ENCODE measurements at regions not wholly inside any gene's neighbourhood (a gene's known extent, or its start where the extent isn't known, plus 50 kb on each side); places are given as distances from the start of the nearest gene placed in this dataset.

DNA sequence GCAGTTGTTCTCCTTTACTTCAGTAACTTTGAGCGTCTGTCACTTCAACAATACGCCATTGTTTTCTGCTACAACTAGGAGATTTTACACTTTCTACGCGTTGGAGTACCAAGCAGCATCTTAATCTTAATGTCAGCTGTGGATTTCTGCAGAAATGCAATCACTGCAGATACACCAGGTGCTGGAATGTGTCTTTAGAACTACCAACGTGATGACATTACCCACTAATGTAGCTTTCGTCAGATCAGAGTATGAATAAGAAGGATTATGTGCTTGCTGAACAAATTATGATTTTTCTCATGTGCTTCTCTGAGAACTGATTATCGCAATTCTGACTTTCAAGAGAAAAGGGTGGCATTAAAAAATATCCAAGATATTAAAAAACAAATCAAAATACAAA, 77.5 kb upstream of the CNTN3 start:
- Mint-ChIP-seq H3K4me3 (no peak overlapping the region), H3K36me3 (ENCODE audit: insufficient read depth in 1 of 3, low read depth in 3 of 3) (no peaks in the 10 kb centered on the region; a peak in 1 of 7 replicates), H3K4me1 (no peaks in the 10 kb centered on the region), H3K27ac (no peak overlapping the region), H3K9me3 (no peaks in the 10 kb centered on the region), H3K27me3 (ENCODE audit: low read depth) (no peaks in the 10 kb centered on the region)
- no peak overlapping the region for H4K8ac ChIP-seq (replicated peaks; ENCODE audit: insufficient read length, low read depth, low read length)
- H2AFZ ChIP-seq (ENCODE audit: low read length) = no peak overlapping the region
- TF ChIP-seq, protein P1, sequence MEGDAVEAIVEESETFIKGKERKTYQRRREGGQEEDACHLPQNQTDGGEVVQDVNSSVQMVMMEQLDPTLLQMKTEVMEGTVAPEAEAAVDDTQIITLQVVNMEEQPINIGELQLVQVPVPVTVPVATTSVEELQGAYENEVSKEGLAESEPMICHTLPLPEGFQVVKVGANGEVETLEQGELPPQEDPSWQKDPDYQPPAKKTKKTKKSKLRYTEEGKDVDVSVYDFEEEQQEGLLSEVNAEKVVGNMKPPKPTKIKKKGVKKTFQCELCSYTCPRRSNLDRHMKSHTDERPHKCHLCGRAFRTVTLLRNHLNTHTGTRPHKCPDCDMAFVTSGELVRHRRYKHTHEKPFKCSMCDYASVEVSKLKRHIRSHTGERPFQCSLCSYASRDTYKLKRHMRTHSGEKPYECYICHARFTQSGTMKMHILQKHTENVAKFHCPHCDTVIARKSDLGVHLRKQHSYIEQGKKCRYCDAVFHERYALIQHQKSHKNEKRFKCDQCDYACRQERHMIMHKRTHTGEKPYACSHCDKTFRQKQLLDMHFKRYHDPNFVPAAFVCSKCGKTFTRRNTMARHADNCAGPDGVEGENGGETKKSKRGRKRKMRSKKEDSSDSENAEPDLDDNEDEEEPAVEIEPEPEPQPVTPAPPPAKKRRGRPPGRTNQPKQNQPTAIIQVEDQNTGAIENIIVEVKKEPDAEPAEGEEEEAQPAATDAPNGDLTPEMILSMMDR (conservative IDR thresholded peaks at IDR 0.05) = no peak
- no peaks in the 10 kb centered on the region for H3K4me1 ChIP-seq (ENCODE audit: insufficient read depth, low read length)
- H3K4me2 ChIP-seq (ENCODE audit: insufficient read depth, insufficient read length, low read length) = no peak overlapping the region
- no peak overlapping the region for H2BK5ac ChIP-seq (ENCODE audit: insufficient read length, low read length)
- H3K4ac ChIP-seq (ENCODE audit: low read depth, low read length) = no peak overlapping the region
- no peaks in the 10 kb centered on the region for H4K20me1 ChIP-seq (ENCODE audit: control insufficient read depth, insufficient read depth, insufficient read length)
- no peak overlapping the region for H2BK15ac ChIP-seq (ENCODE audit: low read depth, low read length)
- WGBS (ENCODE audit: extremely low coverage, insufficient read length, low lambda C conversion rate) = no CpG with 5 or more reads among the region's 7 CpGs
- H3K23me2 ChIP-seq (ENCODE audit: insufficient read length, low read depth, low read length, poor library complexity, severe bottlenecking) = no peaks in the 10 kb centered on the region
- no peak overlapping the region for H3K27ac ChIP-seq (ENCODE audit: insufficient read length, low read depth, low read length)
- H3K56ac ChIP-seq (ENCODE audit: insufficient read length, low read depth, low read length) = no peak overlapping the region
- no peak overlapping the region for H3K23ac ChIP-seq (ENCODE audit: insufficient read length, low read depth, low read length)
- no peaks in the 10 kb centered on the region for H3K79me1 ChIP-seq (ENCODE audit: insufficient read depth, low read depth, low read length, poor library complexity, severe bottlenecking)
- no peak overlapping the region for H3K9ac ChIP-seq (ENCODE audit: extremely low read depth, insufficient read length, low read length)
- H3K18ac ChIP-seq (ENCODE audit: insufficient read length, low read depth, low read length) = no peak overlapping the region
- no peak overlapping the region for H2BK12ac ChIP-seq (ENCODE audit: insufficient read length, low read depth, low read length)
- H3T11ph ChIP-seq (ENCODE audit: low read length) = no peak overlapping the region
- H2BK20ac ChIP-seq (ENCODE audit: low read depth, low read length, poor library complexity, severe bottlenecking) = no peak overlapping the region
- H2AK5ac ChIP-seq (ENCODE audit: insufficient read length, low read length) = no peak overlapping the region
- H3K14ac ChIP-seq (ENCODE audit: insufficient read depth, low read length) = no peak overlapping the region
- H4K91ac ChIP-seq (ENCODE audit: insufficient read length, low read depth, low read length) = no peak overlapping the region
- no peak overlapping the region for H2BK120ac ChIP-seq (ENCODE audit: low read depth, low read length, poor library complexity, severe bottlenecking)
- no peaks in the 10 kb centered on the region for H3K9me3 ChIP-seq (ENCODE audit: control insufficient read depth, low read depth, low read length)
- no peak for DNase-seq
- H3K79me2 ChIP-seq (ENCODE audit: insufficient read depth, low read length) = no peaks in the 10 kb centered on the region
- no peaks in the 10 kb centered on the region for H3K27me3 ChIP-seq (ENCODE audit: insufficient read depth, low read length)
- H4K5ac ChIP-seq (ENCODE audit: insufficient read length, low read depth, low read length) = no peak overlapping the region

All from H9 (cell line).